ENCODE measurements at regions not wholly inside any gene's neighbourhood (a gene's known extent, or its start where the extent isn't known, plus 50 kb on each side); places are given as distances from the start of the nearest gene placed in this dataset.

DNA sequence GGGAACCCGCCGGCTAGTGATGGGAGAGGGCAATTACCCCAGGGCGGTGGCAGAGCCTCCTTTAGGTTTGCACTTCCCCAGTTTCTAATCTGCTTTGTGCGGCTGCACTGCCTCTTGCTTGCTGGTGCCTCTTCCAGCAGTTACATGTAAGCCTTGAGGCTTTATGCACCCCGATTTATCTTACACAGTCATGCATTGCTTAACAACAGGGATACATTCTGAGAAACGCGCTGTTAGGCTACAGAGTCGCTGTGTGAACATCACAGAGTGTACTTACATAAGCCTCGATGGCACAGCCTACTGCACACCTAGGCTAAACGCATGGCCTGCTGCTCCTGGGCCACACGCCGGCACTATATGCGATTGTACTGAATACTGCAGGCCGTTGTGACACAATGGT, 155.6 kb upstream of the MKI67 start:
- no peak for DNase-seq (ENCODE audit: low read depth in 2 of 2)

GRCh38 chr10:128286141-128286761, 160.0 kb upstream of the MKI67 start:
- no peak for DNase-seq (ENCODE audit: low read depth in 2 of 2)

DNA sequence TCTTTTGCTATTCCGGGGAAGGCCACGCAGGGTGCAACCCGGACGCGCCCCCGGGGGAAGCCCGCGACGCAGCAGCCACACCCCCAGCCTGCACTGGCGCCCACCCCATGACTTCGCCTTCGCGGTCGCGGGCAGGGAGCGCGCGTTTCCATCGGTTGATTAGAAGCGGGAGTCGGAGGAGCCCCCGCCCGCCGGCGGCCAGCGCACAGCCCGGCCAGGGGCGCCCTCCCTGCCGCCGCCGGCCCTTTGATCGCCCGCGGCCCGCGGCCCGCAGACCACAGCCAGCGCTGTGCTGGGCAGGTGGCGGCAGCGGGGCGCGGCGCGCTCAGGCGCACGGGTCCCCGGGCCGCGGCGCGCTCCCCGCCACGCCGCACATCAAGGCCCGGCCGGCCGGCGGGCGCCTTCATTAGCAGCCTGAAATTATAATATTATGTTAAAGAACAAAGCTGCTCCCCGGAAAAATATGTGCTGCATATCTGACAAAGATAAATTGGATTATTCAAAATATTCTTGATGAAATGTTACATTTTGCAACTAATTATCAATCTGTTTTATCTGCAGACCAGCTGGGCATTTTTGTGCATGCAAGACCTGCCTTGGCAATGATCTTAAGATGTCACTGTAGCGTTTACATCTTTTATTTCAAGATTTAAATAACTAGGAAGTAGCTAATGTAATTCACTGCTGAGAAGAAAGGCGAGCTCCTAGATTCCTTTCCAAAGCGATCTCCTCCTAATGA, 160.7 kb upstream of the MKI67 start:
- no peak for DNase-seq (ENCODE audit: low read depth in 2 of 2)

GRCh38 chr10:128287921-128288320, 161.7 kb upstream of the MKI67 start:
- no peak for DNase-seq (ENCODE audit: low read depth in 2 of 2)

DNA sequence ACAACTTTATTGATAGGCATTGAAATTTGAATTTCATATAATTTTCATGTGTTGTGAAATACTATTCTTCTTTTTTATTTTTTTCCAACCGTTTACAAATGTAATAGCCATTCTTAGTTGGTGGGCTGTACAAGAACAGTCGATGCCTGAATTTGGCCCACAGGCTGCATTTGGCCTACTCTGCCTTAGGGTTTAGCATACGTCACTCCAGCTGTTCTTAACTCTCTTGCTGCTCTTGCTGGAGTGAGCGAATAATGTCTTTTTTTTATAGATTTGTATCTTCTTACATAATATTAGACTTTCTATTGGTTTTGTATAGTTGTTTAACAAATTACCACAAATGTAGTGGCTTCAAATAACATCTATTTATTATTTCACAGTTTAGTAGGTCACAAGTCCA, 163.4 kb upstream of the MKI67 start:
- DNase-seq (ENCODE audit: low read depth in 2 of 2): no peak

GRCh38 chr10:128295003-128295402, 168.8 kb upstream of the MKI67 start:
- DNase-seq (ENCODE audit: low read depth in 2 of 2): no peak

- DNase-seq (ENCODE audit: low read depth in 2 of 2): no peak
These were observed 170.2 kb upstream of the MKI67 start for GRCh38 chr10:128296253-128297007.

DNA sequence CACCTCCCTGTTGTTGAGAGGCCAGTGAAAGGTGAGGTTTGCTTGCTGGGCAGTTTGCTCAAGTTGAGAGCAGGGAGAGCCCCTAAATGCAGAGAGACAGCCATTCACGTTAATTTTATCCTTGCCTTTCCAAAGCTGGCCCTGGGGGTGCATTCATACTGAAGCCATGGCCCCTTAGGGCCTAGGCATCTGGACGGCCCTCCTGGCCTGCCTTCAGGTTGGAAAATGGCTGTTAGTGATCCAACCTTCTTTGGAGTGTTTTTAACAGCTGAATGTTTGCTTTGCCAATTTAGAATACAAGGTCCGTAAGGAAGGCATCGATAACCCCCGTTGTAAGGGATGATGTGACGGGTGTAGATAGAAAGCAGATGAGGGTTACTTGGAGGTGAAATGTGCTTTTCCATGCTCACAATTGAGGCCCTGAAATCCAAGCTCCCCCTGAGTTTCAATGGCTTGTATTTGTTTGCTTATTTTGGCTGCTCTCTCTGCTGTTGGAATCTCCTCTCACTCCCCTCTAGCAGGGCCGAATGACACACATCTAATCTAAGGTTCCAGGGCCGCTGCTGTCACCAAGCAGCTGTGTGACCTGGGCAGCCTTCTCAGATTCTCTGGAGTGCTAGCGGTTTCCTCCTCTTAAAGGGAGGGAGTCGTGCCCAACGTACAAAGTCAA, 171.6 kb upstream of the MKI67 start:
- no peak for DNase-seq (ENCODE audit: low read depth in 2 of 2)

DNA sequence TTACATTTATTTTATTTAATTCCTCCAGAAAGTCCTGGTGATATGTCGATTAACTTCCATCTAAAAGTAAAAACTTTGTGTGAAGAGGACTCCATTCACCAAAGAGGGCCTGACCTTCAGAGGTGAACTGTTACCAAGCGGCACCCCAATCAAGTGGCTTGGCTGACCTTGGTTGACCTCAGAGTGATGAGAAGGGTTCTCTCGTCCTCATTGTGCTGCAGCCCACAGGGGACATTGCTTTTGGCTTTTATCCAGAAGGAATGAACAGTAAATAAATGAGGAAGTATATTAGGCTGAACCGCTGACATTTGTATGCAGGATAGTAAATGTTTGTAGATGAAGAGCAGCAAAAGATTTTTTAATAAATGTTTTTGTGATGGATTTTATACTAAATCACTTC, 172.4 kb upstream of the MKI67 start:
- no peak for DNase-seq (ENCODE audit: low read depth in 2 of 2)

DNA sequence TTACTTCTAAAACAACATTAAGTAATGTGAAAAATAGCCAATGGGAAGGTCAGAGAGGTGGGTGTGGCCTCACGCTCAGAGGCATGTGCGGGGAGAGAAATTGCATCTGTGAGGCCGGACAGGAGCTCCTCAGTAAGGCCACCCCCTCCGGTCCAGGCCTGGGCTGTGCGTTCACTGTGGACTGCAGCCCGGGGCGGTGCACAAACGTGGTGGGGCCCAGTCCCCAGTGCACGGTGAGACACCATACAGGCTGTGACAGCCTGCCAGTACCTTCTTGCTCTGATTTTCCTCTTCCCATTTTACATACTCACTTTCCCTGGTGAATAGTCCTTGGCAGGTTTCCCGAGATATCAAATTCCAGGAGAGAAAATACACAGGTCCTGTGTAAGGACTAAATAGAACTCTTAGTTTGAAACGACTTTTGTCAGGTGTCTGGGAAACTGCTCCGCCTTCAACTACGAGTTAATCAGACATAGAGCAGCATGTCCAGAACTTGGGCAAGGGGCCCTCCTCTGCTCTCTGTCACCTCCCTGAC, 174.1 kb upstream of the MKI67 start:
- DNase-seq (ENCODE audit: low read depth in 2 of 2): no peak

GRCh38 chr10:128301051-128301450, 174.8 kb upstream of the MKI67 start:
- DNase-seq (ENCODE audit: low read depth in 2 of 2): no peak

DNA sequence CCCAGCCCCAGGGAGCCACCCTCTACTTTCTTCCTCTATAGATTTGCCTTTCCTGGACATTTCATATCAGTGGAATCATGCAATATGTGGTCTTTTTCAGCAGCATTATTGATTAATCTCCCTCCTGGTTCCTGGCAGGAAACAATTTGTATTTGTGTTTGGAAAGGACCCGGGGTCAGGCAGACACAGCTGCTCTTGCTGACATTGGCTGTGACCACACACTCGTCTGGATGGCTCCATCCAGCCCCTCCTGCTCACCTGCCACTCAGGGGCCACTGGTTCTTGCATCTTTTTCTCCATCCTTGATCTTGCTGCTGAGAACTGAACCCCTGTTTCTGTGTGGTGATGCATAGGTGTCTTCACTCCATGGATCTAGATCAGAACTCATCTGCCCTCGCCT, 176.6 kb upstream of the MKI67 start:
- no peak for DNase-seq (ENCODE audit: low read depth in 2 of 2)

- DNase-seq (ENCODE audit: low read depth in 2 of 2): no peak
These were observed 178.0 kb upstream of the MKI67 start for GRCh38 chr10:128304271-128304670.

DNA sequence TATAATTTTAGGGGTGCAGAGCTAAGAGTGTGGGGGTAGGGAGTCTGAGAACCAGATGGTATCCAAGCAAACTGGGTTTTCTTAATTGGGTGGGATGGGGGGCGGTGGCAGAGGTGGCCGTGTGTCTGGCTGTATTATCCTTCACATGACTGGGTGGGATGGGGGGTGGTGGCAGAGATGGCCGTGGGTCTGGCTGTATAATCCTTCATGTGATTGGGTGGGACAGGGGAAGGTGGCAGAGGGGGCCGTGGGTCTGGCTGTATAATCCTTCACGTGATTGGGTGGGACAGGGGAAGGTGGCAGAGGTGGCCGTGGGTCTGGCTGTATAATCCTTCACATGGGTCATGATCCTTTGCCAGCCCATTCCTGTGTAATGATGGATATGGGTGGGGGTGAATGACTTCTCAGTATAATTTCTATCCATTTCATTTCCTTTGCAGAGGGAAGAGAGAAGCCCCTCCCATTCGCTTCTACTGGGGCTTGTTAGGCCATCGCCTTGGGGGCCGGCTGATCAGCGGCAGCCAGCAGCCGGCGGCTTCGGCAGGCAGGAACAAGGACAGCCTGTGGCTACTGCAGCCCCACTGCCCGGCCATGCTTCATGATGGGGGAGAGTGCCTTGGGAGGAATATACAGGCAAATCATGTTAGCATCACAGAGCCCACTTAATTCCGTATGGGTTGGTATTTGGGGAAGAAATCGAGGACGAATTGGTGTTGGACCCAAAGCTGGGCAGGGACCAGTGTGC, 179.6 kb upstream of the MKI67 start:
- DNase-seq (ENCODE audit: low read depth in 2 of 2): no peak

- DNase-seq (ENCODE audit: low read depth in 2 of 2): no peak
These were observed 180.3 kb upstream of the MKI67 start for GRCh38 chr10:128306535-128306934.

- no peak for DNase-seq (ENCODE audit: low read depth in 2 of 2)
These were observed 180.7 kb upstream of the MKI67 start for GRCh38 chr10:128306966-128307365.

GRCh38 chr10:128307820-128308219, 181.6 kb upstream of the MKI67 start:
- no peak for DNase-seq (ENCODE audit: low read depth in 2 of 2)

- DNase-seq (ENCODE audit: low read depth in 2 of 2): no peak
These were observed 184.9 kb upstream of the MKI67 start for GRCh38 chr10:128310971-128311658.

DNA sequence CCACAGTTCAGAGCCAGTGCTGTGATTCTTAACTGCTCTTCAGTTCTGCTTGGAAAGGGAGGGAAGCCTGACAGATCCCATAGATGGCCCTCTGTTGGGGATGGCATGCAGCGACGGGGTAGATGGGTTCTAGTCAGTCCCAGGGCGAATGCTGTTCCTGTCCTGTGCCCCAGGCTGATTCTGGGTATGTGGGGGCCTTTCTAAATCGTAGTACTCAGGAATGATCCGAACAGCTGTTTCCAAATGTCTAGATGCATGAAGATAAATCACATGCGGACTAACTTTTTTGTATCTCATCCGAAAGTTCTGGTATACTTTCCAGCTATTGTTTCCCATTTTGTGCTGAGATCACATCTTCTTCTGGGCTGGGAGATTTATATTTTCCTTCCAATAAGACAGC, 186.0 kb upstream of the MKI67 start:
- DNase-seq (ENCODE audit: low read depth in 2 of 2): no peak

DNA sequence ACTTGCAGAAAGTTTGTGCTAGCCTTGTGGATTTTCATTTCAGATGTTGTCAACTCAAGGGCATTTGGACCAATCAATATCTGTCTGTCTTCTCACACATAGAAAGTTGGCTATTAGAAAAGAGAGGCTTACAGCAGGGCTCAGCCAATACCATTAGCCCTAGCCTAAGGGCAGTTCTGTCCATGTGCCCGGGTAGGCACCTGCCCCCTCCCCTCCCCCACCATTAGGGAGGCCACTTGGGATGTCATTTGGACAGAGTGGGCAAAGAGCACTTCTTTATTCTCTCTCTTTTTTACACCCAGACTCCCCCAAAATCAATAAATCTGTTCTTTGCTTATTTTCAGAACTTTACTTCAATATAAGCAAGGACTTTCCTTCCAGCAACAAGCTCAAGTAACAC, 188.5 kb upstream of the MKI67 start:
- no peak for DNase-seq (ENCODE audit: low read depth in 2 of 2)
